Left cardiac atrium (tissue), 4 donors: ENCODE measurements at regions not wholly inside any gene's neighbourhood (a gene's known extent, or its start where the extent isn't known, plus 50 kb on each side); places are given as distances from the start of the nearest gene placed in this dataset.

Experiments used
- ATAC-seq, 2 donors: fragments of 200-7000 bp; cut with Tn5 transposase; one replicate each; pipeline ENCODE4 v1.9.1; 2020; ENCODE audit warnings: mild to moderate bottlenecking in 2 of 2, moderate library complexity in 2 of 2
- DNase-seq: peaks from one replicate; pipeline ENCODE4 v3.0.0-alpha.2; 2020
- intact Hi-C, 2 donors: fragments of 100-400 bp; cut with DNase I; formaldehyde crosslinking; loops; one replicate each; pipeline versions ENCODE4 v1.14.1 to v1.15.1; 2022 to 2023
- donor health status: DM: no; HTN: yes; CAD: no.
- donor health status: DM: no; HTN: yes; CAD: no; lungs with severe emphysema.
- donor health status: DM: yes; HTN: yes; CAD: no.
- donor health status: Dilated cardiomyopathy.

- DNase-seq: no peak
- ATAC-seq: no peak
- intact Hi-C loops: no loop called here
Observed at GRCh38 chr11:82676483-82677094, 57.1 kb downstream of the FAM181B start.

DNA sequence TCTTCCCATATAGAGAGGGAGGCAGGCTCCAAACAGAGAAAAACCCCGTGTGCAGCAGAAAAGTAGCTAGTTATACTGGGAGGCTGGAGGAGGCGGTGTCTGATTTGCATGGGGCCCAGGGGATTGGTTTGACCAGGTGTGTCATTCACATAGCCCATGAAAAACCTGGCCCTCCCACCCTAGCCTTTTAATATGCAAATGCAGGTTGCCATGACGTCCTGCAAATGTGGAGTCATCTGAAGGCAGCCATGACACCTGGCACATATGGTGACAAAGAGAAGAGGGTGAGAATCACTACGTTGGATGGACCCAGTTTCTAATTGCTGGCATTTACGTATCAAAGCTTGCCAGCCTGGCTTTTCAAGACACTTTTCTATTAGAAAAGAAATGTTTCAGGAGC, 57.8 kb downstream of the FAM181B start:
- no peak for DNase-seq
- intact Hi-C loops: no loop called here
- no peak for ATAC-seq

DNA sequence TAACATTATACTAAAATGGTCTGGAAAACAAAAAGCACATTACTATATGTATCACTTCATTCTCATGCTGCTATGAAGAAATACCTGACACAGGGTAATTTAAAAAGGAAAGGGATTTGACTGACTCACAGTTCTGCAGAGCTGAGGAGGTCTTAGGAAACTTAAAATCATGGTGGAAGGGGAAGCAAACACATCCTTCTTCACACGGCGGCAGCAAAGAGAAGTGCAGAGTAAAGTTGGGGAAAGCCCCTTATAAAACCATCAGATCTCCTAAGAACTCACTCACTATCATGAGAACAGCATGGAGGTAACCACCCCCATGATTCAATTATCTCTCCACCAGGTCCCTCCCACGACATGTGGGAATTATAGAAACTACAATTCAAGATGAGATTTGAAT, 60.0 kb downstream of the FAM181B start:
- DNase-seq: no peak
- intact Hi-C loops: no loop called here
- no peak for ATAC-seq

DNA sequence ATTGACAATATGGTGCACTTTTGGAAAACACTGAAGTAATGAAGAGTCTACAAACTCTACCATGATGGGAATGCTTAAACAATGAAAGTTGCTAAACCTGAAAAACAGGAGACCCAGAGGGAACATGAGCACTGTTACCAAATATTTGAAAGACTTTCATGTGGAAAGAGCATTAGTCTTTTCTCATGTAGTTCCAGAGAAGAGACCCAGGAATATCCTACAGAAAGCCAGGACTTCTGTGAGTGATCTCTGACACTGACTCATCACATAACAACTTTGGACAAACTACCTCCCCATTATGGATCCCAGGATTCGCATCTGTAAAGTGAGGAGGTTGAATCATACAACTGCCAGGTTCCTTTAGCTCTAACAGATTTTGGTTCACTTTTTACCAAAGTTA, 62.2 kb downstream of the FAM181B start:
- no peak for DNase-seq
- ATAC-seq: no peak
- intact Hi-C loops: no loop called here

GRCh38 chr11:82663535-82663934, 70.1 kb downstream of the FAM181B start:
- DNase-seq (no peak), ATAC-seq (no peak)
- intact Hi-C loops: no loop called here

GRCh38 chr11:82653752-82654151, 79.9 kb downstream of the FAM181B start:
- intact Hi-C loops: no loop called here
- no peak for DNase-seq
- ATAC-seq: no peak

DNA sequence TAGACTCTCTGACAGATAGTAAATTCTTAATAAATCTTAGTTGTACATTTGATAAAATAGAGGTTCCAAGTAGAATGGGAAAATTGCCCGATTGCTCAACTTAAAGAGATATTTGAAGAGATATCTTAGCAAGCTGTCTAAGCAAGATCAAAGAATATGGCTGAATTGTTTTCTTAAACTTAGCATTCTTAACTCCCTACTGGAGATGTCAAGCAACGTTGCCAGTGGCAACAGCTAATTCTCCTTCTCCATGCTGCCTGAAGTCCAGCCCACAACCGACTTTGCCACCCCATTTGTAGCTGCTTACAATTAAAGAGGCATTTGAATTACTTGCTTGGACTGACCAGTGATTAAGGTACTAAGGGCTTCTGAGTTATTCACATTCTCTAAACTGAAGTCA, 94.4 kb downstream of the FAM181B start:
- DNase-seq: no peak
- ATAC-seq: no peak
- intact Hi-C loops: no loop called here

DNA sequence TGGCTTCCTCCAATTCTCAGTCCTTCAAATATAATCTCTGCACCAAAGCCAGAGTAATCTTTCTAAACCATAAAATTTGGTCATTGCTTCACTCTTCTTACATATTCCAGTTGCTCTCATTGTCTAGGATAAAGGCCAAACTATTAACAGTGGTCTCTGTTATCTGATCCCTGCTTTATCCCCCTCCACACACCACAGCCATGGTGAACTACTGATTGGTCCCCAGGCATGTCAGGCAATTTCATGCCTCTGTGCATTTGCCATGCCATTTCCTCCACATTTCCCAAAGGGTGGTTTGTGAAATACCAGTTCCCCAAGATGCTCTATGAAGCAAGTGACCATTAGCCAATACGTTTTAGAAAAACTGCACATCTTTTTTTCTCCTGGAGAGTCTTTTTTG, 97.0 kb downstream of the FAM181B start:
- ATAC-seq (peak in 1 of 2 donors; percentile 86), DNase-seq (no peak)
- intact Hi-C loops: no loop called here

DNA sequence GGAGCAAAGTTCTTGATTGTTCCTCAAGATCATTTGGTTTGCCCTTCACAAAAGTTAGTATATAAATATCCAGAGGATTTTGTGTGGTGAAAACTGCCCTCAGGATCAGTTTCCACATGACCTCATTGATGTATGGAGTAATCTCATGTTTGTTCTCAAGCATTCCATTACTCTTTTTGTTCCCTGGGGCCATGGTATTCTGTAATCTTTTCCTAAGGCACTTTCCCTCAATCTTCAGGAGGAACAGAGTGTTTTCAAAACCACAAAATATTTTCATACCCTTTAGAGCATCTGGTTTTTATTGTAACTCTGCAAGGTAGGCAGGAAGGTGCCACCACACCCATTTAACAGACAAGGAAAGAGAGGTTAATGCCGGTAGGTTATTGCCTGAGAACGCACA, 99.6 kb downstream of the FAM181B start:
- ATAC-seq (no peak), DNase-seq (no peak)
- intact Hi-C loops: no loop called here

- no peak for ATAC-seq
- no peak for DNase-seq
- intact Hi-C loops: no loop called here
Observed at GRCh38 chr11:82631722-82632630, 101.7 kb downstream of the FAM181B start.

DNA sequence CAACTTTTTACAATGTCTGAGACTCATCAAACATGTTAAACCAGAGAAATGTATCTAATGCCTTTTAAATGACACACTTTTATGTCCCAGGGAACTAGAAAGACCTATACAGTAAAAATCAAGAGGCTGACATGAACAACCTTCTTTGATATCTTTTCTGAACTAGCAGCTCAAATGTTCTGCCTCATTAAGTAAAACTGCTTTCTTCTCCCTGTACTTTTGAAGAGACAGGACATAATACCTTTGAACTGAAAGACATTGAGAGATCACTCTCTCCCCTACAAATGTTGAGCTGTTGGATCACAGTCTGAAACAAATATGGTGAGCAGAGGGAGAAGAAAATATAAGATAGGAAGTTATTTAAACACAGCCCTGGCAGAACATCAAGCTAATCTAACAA, 123.0 kb downstream of the FAM181B start:
- DNase-seq (no peak), ATAC-seq (no peak)
- intact Hi-C loops: no loop called here

DNA sequence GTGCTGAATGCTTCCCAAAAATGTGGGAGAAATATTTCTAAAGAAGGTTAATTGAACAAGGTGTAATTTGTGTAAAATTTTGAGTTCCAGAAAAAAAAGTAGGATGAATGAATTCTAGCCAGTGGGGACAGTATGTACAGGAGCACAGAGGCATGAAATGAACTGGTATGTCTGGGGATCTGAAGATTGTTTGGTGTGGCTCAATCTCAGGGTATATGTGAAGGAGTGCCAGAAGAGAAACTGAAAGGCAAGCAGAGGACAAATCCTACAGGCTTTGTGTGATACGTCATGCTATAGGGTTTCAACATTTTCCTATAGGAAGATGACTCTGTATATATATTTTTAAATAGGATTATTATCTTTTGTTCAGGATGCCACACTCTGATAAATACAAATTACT, 126.9 kb downstream of the FAM181B start:
- DNase-seq: no peak
- intact Hi-C loops: no loop called here
- no peak for ATAC-seq

- intact Hi-C loops: no loop called here
- DNase-seq: no peak
- ATAC-seq: no peak
Observed at GRCh38 chr11:82601711-82602110, 132.0 kb downstream of the FAM181B start.

DNA sequence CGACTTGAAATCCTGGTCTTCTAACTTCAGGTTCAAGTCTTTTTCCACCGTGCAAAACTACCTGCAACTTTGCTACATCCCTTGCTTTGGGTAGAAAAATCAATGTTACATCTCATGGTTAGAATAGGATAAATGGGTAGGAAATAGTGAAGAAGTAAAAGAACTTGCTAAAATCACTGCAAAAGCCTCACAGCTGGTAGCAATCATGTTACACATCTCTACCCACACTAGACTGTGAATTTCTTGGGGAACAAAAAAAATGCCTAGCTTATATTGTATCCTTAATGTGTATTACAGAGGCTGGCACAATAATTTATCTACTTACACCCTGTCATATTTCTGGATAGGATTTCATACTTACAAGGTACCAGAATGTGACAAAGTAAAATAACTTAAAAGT, 133.8 kb downstream of the FAM181B start:
- ATAC-seq (no peak), DNase-seq (no peak)
- intact Hi-C loops: no loop called here

DNA sequence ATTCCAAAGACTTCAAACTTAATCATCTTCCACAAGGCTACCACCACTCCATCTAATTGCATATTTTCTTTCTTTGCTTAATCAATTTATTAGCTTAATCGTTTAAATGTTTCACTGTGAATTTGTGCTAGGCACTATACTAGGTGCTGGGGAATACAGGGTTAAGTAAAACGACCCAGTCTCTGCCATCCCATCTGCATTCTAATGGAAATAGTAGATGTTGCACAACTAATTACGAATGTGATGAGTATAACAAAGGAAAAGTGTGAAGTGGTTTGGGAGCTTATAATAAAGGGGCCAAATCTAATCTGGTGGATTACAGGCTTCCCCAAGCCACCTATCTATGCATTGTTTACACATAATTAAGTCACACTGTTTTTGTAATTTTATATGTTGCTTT, 147.1 kb downstream of the FAM181B start:
- DNase-seq: no peak
- intact Hi-C loops: no loop called here
- ATAC-seq: no peak

DNA sequence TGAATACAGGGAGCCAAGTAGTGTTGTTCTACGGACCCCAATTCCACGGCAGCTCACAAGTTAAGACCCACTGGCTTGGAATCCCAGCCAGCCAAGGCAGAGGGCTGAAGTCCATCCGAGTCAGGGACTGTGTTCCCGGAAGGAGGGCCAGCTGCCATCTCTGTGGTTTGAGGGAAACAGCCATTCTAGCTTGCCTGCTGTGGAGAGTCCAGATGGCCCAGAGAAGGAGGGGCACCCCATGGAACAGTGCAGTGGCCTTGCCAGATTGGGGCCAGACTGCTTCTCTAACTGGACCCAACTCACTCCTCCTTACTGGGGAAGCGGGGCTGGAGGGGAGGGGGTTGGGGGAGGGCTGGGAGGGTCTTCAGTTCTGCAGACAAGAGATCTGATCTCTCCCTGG, 156.4 kb downstream of the FAM181B start:
- ATAC-seq (no peak), DNase-seq (no peak)
- intact Hi-C loops: no loop called here

DNA sequence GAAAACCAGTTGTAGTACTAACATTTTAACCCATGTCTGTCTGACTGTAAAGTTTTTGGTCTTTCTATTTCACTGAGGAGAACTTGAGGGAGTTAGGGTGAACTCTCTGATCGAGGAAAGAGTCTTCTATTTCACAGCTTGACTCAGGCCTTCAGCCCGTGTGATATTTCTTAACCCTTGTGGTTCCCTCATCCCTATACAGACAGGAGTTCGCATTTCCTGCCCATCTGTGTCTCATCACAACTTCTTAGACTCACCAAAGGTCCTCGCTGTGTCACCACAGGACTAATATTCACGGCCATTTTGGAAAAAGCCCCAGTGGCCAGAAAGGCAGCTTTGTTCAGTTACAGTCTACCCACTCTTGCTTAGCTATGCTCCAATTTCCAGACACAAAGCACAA, 172.8 kb downstream of the FAM181B start:
- no peak for DNase-seq
- intact Hi-C loops: no loop called here
- no peak for ATAC-seq

DNA sequence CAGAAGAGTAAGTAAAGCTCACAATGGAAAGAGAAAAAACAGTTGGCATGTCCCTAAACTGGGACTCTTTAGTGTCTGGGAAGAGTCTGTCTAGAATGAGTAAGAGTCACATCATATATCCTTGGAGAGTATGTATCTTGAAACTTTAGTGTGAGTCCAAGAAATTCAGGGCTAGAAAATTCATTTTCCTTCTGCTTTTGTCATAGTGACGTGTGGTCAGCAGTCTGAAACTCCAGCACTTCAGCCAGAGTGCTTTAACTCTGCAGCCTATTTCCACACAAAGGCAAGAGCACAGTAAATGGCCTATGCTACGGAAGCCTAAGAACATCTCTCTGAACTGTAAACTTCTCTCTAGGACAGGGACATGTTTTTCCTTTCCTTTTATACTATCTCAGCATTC, 174.1 kb downstream of the FAM181B start:
- intact Hi-C loops: no loop called here
- DNase-seq (no peak), ATAC-seq (no peak)

GRCh38 chr11:82557274-82557673, 176.4 kb downstream of the FAM181B start:
- ATAC-seq (peak; percentile 38 to 51), DNase-seq (peak; percentile 22)
- intact Hi-C loops: no loop called here

DNA sequence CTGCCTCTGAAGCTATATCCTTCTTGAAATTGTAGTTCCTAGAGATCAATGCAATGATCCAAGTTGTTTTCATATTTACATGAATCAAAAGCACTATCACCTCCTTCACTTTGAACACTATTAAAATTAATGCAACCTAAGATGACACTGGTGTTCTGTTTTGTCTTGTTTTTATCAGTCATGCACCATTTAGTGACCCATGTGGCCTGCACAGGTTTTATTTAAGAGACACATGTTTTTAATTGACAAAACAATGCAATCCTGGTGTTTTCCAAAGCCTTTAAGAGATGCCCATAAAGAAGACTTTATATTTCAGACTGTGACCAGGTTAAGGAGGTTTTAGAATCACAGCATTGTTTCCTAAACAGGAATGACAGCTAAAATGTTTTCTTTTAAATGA, 177.5 kb downstream of the FAM181B start:
- DNase-seq: no peak
- intact Hi-C loops: no loop called here

More for the DNA sequence above, 177.5 kb downstream of the FAM181B start:
- no peak for ATAC-seq
